ACHN (cell line): ENCODE measurements at regions not wholly inside any gene's neighbourhood (a gene's known extent, or its start where the extent isn't known, plus 50 kb on each side); places are given as distances from the start of the nearest gene placed in this dataset.

ENCODE experiments used
- DNase-seq: peaks from one replicate; pipeline ENCODE4 v3.0.0-alpha.2; 2015
- in situ Hi-C: cut with HindIII; loops from 2 replicates; pipeline ENCODE4 v1.10.0; 2017; ENCODE audit warnings: low sequenced_read_pairs, low pct_ligation_motif_present, low pct_unique_long_range_greater_than_20kb

- in situ Hi-C loops = no loop called here
- DNase-seq = no peak
These were observed 63.0 kb upstream of the ERCC4 start for GRCh38 chr16:13856811-13857511.

DNA sequence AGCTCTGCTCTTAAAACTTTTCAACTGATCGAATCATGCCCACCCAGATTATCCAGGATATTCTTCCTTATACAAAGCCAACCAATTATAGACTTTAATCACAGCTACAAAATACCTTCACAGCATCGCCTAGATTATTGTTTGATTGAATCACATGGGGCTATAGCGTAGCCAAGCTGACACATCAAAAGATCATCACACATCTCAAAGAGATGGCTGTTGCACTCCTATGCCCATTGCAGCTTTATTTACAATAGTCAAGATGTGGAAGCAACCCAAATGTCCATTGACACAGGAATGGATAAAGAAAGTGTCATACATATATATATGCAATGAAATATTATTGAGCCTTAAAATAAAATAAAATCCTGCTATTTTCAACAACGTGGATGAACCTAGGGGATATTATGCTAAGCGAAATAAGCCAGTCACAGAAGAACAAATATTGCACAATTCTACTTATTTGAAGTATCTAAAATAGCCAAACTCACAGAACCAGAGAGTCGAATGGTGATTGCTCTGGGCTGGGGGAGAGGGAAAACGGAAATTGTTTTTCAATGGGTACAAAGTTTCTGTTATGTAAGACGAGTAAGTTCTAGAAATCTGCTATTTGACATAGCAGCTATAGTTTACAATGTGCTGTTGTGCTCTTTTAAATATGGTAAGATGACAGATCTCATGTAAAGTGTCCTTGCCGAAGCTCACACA, 60.9 kb upstream of the ERCC4 start:
- DNase-seq = no peak
- in situ Hi-C loops = no loop called here

DNA sequence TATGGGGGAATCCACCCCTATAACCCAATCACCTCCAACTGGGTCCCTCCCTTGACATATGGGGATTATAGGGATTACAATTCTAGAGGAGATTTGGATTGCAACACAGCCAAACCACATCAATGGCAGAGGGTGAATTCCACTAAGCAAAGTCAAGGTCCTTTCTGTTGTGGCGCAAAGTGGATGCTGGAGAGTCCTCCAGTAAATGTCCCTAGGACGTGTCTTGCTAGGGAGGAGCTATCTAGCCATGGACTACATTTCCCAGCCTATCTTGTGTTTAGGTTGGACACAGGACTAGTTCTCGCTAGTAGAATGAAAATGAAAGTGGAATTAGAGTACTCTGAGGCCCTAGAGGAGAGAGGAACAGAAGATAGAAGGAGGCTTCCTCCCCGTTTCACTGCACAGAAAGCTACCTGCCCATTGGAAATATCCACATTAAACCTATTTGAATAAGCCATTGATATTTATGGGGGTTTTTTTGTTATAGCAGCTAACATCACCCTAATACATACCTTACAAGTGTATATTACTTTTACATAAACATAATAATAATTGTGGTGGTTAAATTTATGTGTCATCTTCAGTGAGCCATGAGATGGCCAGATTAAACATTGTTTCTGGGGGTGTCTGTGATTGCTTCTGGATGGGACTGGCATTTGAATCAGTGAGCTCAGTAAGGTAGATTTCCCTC, 56.7 kb upstream of the ERCC4 start:
- in situ Hi-C loops = no loop called here
- no peak for DNase-seq

GRCh38 chr16:13864689-13865088, 55.3 kb upstream of the ERCC4 start:
- no peak for DNase-seq
- in situ Hi-C loops = no loop called here

DNA sequence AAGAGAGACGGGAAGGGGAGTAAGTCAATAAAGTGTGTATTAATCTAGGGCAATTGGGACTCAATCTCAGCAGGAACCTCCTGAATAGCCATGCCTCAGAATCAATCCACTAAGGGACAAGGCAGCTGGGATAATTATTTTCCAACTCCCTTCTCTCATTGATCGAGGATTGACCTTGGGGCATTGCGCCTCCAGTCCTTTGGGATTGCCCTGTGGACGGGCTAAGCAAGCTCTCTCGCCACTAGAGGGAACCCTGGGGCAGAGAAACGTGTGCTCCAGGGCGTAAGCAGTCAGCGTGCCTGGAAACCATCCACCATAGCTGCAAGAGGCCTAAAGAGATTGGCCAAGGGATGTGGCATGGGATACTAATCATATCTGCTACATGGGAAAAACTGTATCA, 53.9 kb upstream of the ERCC4 start:
- in situ Hi-C loops = no loop called here
- DNase-seq = peak; percentile 83
